ENCODE measurements at regions not wholly inside any gene's neighbourhood (a gene's known extent, or its start where the extent isn't known, plus 50 kb on each side); places are given as distances from the start of the nearest gene placed in this dataset.

GRCh38 chr20:11193241-11193640 lies 519.4 kb upstream of the JAG1 start:
- no peak overlapping the region for H3K4me3 Mint-ChIP-seq
- peaks cover 5% of the 10 kb centered on the region; the same call in 1 of the 3 replicates for H3K4me1 Mint-ChIP-seq
- Histone ChIP-seq H3K4me1 (ENCODE audit: insufficient read depth) (no peaks in the 10 kb centered on the region), H3K27me3 (ENCODE audit: insufficient read depth) (no peaks in the 10 kb centered on the region), H4K20me1 (replicated peaks; ENCODE audit: insufficient read depth) (no peaks in the 10 kb centered on the region), H3K36me3 (ENCODE audit: insufficient read depth) (no peaks in the 10 kb centered on the region), H3K4me3 (no peak overlapping the region), H3K27ac (ENCODE audit: low read depth) (no peak overlapping the region), H3F3A (replicated peaks; ENCODE audit: low read depth) (no peaks in the 10 kb centered on the region), H3K4me2 (no peak overlapping the region), H3K79me2 (replicated peaks; ENCODE audit: insufficient read depth) (no peaks in the 10 kb centered on the region), H3K9me2 (ENCODE audit: insufficient read depth) (no peaks in the 10 kb centered on the region), H2AFZ (no peak overlapping the region)
- TF ChIP-seq, protein P1, sequence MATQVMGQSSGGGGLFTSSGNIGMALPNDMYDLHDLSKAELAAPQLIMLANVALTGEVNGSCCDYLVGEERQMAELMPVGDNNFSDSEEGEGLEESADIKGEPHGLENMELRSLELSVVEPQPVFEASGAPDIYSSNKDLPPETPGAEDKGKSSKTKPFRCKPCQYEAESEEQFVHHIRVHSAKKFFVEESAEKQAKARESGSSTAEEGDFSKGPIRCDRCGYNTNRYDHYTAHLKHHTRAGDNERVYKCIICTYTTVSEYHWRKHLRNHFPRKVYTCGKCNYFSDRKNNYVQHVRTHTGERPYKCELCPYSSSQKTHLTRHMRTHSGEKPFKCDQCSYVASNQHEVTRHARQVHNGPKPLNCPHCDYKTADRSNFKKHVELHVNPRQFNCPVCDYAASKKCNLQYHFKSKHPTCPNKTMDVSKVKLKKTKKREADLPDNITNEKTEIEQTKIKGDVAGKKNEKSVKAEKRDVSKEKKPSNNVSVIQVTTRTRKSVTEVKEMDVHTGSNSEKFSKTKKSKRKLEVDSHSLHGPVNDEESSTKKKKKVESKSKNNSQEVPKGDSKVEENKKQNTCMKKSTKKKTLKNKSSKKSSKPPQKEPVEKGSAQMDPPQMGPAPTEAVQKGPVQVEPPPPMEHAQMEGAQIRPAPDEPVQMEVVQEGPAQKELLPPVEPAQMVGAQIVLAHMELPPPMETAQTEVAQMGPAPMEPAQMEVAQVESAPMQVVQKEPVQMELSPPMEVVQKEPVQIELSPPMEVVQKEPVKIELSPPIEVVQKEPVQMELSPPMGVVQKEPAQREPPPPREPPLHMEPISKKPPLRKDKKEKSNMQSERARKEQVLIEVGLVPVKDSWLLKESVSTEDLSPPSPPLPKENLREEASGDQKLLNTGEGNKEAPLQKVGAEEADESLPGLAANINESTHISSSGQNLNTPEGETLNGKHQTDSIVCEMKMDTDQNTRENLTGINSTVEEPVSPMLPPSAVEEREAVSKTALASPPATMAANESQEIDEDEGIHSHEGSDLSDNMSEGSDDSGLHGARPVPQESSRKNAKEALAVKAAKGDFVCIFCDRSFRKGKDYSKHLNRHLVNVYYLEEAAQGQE (IDR thresholded peaks at IDR 0.05; ENCODE audit: unreplicated experiment), result no peak
- TF ChIP-seq ZNF462 (CRISPR knock-in tag; IDR thresholded peaks at IDR 0.05) (no peak), CREB1 (CRISPR knock-in tag; IDR thresholded peaks at IDR 0.05; ENCODE audit: low read depth) (no peak), JUNB (IDR thresholded peaks at IDR 0.05; ENCODE audit: unreplicated experiment) (no peak), ZNF114 (CRISPR knock-in tag; IDR thresholded peaks at IDR 0.05) (no peak), ZNF331 (CRISPR knock-in tag; IDR thresholded peaks at IDR 0.05; ENCODE audit: low read depth) (no peak), POLR2AphosphoS5 (IDR thresholded peaks at IDR 0.05; ENCODE audit: low read depth) (no peak), NANOG (IDR thresholded peaks at IDR 0.05; ENCODE audit: borderline replicate concordance) (no peak), ETS1 (IDR thresholded peaks at IDR 0.05) (no peak), EZH2 (IDR thresholded peaks at IDR 0.05; ENCODE audit: low read depth, unreplicated experiment) (no peak), EZH2phosphoT487 (IDR thresholded peaks at IDR 0.05; ENCODE audit: unreplicated experiment) (no peak), STAT1 (IDR thresholded peaks at IDR 0.05; ENCODE audit: unreplicated experiment) (no peak)
- TF ChIP-seq, protein P2, sequence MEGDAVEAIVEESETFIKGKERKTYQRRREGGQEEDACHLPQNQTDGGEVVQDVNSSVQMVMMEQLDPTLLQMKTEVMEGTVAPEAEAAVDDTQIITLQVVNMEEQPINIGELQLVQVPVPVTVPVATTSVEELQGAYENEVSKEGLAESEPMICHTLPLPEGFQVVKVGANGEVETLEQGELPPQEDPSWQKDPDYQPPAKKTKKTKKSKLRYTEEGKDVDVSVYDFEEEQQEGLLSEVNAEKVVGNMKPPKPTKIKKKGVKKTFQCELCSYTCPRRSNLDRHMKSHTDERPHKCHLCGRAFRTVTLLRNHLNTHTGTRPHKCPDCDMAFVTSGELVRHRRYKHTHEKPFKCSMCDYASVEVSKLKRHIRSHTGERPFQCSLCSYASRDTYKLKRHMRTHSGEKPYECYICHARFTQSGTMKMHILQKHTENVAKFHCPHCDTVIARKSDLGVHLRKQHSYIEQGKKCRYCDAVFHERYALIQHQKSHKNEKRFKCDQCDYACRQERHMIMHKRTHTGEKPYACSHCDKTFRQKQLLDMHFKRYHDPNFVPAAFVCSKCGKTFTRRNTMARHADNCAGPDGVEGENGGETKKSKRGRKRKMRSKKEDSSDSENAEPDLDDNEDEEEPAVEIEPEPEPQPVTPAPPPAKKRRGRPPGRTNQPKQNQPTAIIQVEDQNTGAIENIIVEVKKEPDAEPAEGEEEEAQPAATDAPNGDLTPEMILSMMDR (conservative IDR thresholded peaks at IDR 0.05; ENCODE audit: low read depth in 2 of 2), result no peak
- H3K36me3 Mint-ChIP-seq (ENCODE audit: low read depth), result no peaks in the 10 kb centered on the region
- H3K27ac Mint-ChIP-seq, result no peak overlapping the region
- no peak for ATAC-seq
- H3K9me3 Mint-ChIP-seq, result no peaks in the 10 kb centered on the region
- DNase-seq (ENCODE audit: low spot score), result no peak
- H3K27me3 Mint-ChIP-seq (ENCODE audit: insufficient read depth, low read depth, poor library complexity), result no peaks in the 10 kb centered on the region

Measured in GM23338 (cell line).